Lower leg skin (tissue), 3 donors: ENCODE measurements at regions not wholly inside any gene's neighbourhood (a gene's known extent, or its start where the extent isn't known, plus 50 kb on each side); places are given as distances from the start of the nearest gene placed in this dataset.

ENCODE experiments used
- CTCF ChIP-seq, 3 donors: fragments of 450-650 bp; IDR thresholded peaks; one replicate each; pipeline ENCODE4 v1.5.1; 2016; ENCODE audit warnings: antibody characterized with exemption in 3 of 3, mild to moderate bottlenecking in 3 of 3, moderate library complexity in 2 of 3
- POLR2A ChIP-seq, 2 donors: fragments of 450-650 bp; IDR thresholded peaks; one replicate each; pipeline ENCODE4 v1.6.1; 2016 to 2017; ENCODE audit warnings: antibody characterized with exemption in 2 of 2, mild to moderate bottlenecking in 1 of 2, moderate library complexity in 1 of 2

DNA sequence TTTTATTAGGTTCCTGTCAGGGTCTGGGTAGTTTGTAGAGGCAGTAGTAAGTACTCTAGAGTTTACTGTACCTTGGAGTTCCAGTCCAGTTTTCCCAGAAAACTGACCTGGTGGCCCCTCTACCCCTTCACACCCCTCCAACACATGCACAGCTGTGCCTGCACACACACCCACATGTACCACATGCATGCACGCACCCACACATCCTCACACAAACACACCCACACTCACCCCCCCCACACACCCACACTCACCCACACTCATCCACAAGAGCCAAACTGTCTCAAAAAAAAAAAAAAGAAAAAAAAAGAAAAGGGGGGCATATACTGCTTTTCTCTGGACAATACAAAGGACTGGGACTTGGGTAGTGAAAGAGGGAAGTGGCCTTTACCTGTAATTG, 570.5 kb downstream of the QKI start:
- TF ChIP-seq CTCF (IDR thresholded peaks at IDR 0.05) (no peak), POLR2A (IDR thresholded peaks at IDR 0.05) (no peak)
